Neutrophil (primary cell): ENCODE measurements at regions not wholly inside any gene's neighbourhood (a gene's known extent, or its start where the extent isn't known, plus 50 kb on each side); places are given as distances from the start of the nearest gene placed in this dataset.

Experiments
- H3K27ac ChIP-seq: fragments of 200-600 bp; sonication (generic); 2 replicates; pipeline ENCODE4 v1.5.1; 2016; ENCODE audit warnings: mild to moderate bottlenecking, moderate library complexity
- H3K27me3 ChIP-seq: fragments of 200-600 bp; sonication (generic); 2 replicates; pipeline ENCODE4 v1.6.0; 2016; ENCODE audit warnings: mild to moderate bottlenecking
- H3K36me3 ChIP-seq: fragments of 200-600 bp; sonication (generic); 2 replicates; pipeline ENCODE4 v1.5.1; 2017
- H3K4me1 ChIP-seq, 2 experiments: fragments of 200-600 bp in 1 of 2; sonication (generic) in 1 of 2; 1 replicate in 1 of 2; 2 replicates in 1 of 2; pipeline versions ENCODE4 v1.5.1 to v1.6.1; 2013 to 2016; ENCODE audit warnings: low read depth in 1 of 2, low read length in 1 of 2, mild to moderate bottlenecking in 1 of 2, moderate library complexity in 1 of 2; ENCODE audit not compliant: control insufficient read depth in 1 of 2, insufficient read depth in 1 of 2
- H3K4me3 ChIP-seq, 2 experiments: fragments of 200-600 bp in 1 of 2; sonication (generic) in 1 of 2; 1 replicate in 1 of 2; 2 replicates in 1 of 2; pipeline ENCODE4 v1.5.1; 2013 to 2016; ENCODE audit warnings: low read depth in 1 of 2, low read length in 1 of 2, mild to moderate bottlenecking in 1 of 2, moderate library complexity in 1 of 2
- H3K9me3 ChIP-seq: fragments of 200-600 bp; sonication (generic); 2 replicates; pipeline ENCODE4 v1.5.1; 2016
- CTCF ChIP-seq: fragments of 200-600 bp; sonication (generic); IDR thresholded peaks from 2 replicates; pipeline ENCODE4 v1.5.1; 2016; ENCODE audit warnings: antibody characterized with exemption

GRCh38 chr4:84177831-84178542 is 321.1 kb downstream of the NKX6-1 start:
- no peaks in the 10 kb centered on the region for H3K4me1 ChIP-seq
- no peak overlapping the region for H3K27ac ChIP-seq
- no peaks in the 10 kb centered on the region for H3K27me3 ChIP-seq
- H3K36me3 ChIP-seq, result no peaks in the 10 kb centered on the region
- H3K4me3 ChIP-seq, result no peak overlapping the region
- no peak for TF ChIP-seq CTCF
- H3K9me3 ChIP-seq, result no peaks in the 10 kb centered on the region

DNA sequence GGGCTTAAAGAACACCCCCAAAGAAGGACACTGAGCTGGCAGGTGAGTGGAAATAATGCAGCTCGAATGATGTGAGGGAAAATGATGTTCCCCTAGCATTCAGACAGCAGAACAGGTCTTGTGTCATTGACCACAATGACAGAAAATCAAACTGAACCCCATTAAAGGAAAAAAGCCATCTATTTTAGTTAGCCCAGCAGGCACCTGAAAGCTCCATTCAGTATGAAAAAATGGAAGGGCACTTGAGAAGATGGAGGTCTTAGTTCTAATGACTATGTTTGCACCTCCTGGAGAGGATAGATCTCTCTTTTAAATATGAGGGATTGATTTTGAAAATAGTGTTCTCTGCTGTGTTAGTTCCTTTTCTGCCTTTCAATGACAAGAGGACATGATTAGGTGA is 323.1 kb downstream of the NKX6-1 start:
- Histone ChIP-seq H3K36me3 (no peaks in the 10 kb centered on the region), H3K27me3 (no peaks in the 10 kb centered on the region), H3K4me3 (no peak overlapping the region), H3K9me3 (no peaks in the 10 kb centered on the region), H3K4me1 (no peaks in the 10 kb centered on the region), H3K27ac (no peak overlapping the region)
- TF ChIP-seq CTCF, result no peak

- H3K36me3 ChIP-seq, result no peaks in the 10 kb centered on the region
- H3K4me3 ChIP-seq, result no peak overlapping the region
- no peak overlapping the region for H3K27ac ChIP-seq
- H3K27me3 ChIP-seq, result no peaks in the 10 kb centered on the region
- TF ChIP-seq CTCF, result no peak
- H3K4me1 ChIP-seq, result no peaks in the 10 kb centered on the region
- no peaks in the 10 kb centered on the region for H3K9me3 ChIP-seq
Observed at GRCh38 chr4:84171871-84172270, 327.2 kb downstream of the NKX6-1 start.

DNA sequence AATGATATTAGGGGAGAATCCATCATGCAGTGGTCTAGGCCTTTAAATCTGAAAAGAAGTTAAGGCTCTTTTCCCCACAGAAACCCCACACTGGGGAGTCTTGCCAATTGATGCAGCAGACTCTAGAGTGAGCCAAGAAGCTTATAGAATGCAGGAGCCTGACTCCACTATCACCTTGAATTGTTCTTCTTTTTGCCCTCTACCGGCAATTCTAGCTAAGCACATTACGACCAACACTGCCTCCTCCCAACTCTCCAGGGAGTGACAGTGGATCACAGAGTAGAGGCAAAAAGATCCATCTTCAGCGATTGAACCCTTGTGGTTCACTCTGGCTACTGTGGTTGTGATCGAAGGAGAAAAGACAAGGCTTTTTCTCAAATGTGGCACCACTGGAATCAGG is 331.5 kb downstream of the NKX6-1 start:
- H3K4me3 ChIP-seq, result no peak overlapping the region
- TF ChIP-seq CTCF, result no peak
- no peaks in the 10 kb centered on the region for H3K4me1 ChIP-seq
- H3K9me3 ChIP-seq, result no peaks in the 10 kb centered on the region
- no peak overlapping the region for H3K27ac ChIP-seq
- H3K36me3 ChIP-seq, result no peaks in the 10 kb centered on the region
- H3K27me3 ChIP-seq, result no peaks in the 10 kb centered on the region

DNA sequence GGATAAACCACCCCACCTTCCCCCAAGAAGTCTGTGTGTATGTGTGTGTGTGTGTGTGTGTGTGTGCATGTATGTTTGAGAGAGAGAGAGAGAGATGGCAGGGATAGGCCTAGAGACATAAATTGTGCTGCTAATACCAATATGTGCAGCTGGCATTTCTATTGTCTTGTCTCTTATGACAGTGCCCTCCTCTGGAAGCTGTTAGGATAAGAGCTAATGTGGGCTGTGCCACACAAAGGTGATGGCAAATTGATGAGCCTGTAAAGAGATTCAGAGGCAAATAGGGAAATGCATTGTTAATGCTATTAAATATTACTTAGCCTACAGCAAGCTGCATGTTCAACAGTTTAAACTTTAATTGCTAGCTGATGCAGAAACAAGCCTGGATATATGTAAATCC is 332.0 kb downstream of the NKX6-1 start:
- H3K36me3 ChIP-seq, result no peaks in the 10 kb centered on the region
- no peak for TF ChIP-seq CTCF
- H3K27me3 ChIP-seq, result no peaks in the 10 kb centered on the region

More for the DNA sequence above, 332.0 kb downstream of the NKX6-1 start:
- Histone ChIP-seq H3K27ac (no peak overlapping the region), H3K4me3 (no peak overlapping the region), H3K4me1 (no peaks in the 10 kb centered on the region), H3K9me3 (no peaks in the 10 kb centered on the region)
